Bronchial epithelial cell (primary cell): ENCODE measurements at regions not wholly inside any gene's neighbourhood (a gene's known extent, or its start where the extent isn't known, plus 50 kb on each side); places are given as distances from the start of the nearest gene placed in this dataset.

Experiments used
- DNase-seq: peaks from one replicate; pipeline ENCODE4 v3.0.0-alpha.2; 2010; ENCODE audit warnings: low read depth
- FAIRE-seq: peaks from 2 replicates; lab custom pipeline; 2011; peaks lifted over from hg19 to GRCh38; lab: Jason Lieb, UNC
- H3K27me3 ChIP-seq: 2 replicates; pipeline ENCODE4 v1.5.1; 2011; ENCODE audit warnings: low read length; ENCODE audit not compliant: control insufficient read depth, insufficient read depth
- H3K36me3 ChIP-seq: 2 replicates; pipeline ENCODE4 v1.5.1; 2011; ENCODE audit warnings: low read length; ENCODE audit not compliant: control insufficient read depth, insufficient read depth
- H3K4me3 ChIP-seq: 2 replicates; pipeline ENCODE4 v1.5.1; 2011; ENCODE audit warnings: mild to moderate bottlenecking, low read depth, low read length, control low read depth
- CTCF ChIP-seq: IDR thresholded peaks from 2 replicates; pipeline ENCODE4 v1.5.1; 2011; ENCODE audit warnings: mild to moderate bottlenecking, moderate library complexity, low read length, control low read depth, inconsistent platforms; ENCODE audit not compliant: insufficient read depth, severe bottlenecking

- H3K27me3 ChIP-seq, result no peaks in the 10 kb centered on the region
- no peak for FAIRE-seq
- TF ChIP-seq CTCF, result no peak
- DNase-seq, result no peak
- no peak overlapping the region for H3K4me3 ChIP-seq
- no peaks in the 10 kb centered on the region for H3K36me3 ChIP-seq
These were observed 451.7 kb downstream of the AGTPBP1 start for GRCh38 chr9:85290019-85290418.

GRCh38 chr9:85289142-85289541 is 452.6 kb downstream of the AGTPBP1 start:
- DNase-seq (no peak), FAIRE-seq (no peak)

GRCh38 chr9:85283421-85283820 is 458.3 kb downstream of the AGTPBP1 start:
- DNase-seq (no peak), FAIRE-seq (no peak)
- no peaks in the 10 kb centered on the region for H3K36me3 ChIP-seq
- no peaks in the 10 kb centered on the region for H3K27me3 ChIP-seq
- no peak overlapping the region for H3K4me3 ChIP-seq
- TF ChIP-seq CTCF, result no peak

More at GRCh38 chr9:85289142-85289541, 452.6 kb downstream of the AGTPBP1 start:
- no peaks in the 10 kb centered on the region for H3K36me3 ChIP-seq
- TF ChIP-seq CTCF, result no peak
- H3K27me3 ChIP-seq, result no peaks in the 10 kb centered on the region
- H3K4me3 ChIP-seq, result no peak overlapping the region

- Histone ChIP-seq H3K4me3 (no peak overlapping the region), H3K27me3 (no peaks in the 10 kb centered on the region), H3K36me3 (no peaks in the 10 kb centered on the region)
- no peak for FAIRE-seq
- TF ChIP-seq CTCF, result no peak
- no peak for DNase-seq
These were observed 463.0 kb downstream of the AGTPBP1 start for GRCh38 chr9:85278769-85279168.

GRCh38 chr9:85276741-85277140 is 465.0 kb downstream of the AGTPBP1 start:
- DNase-seq, result no peak
- FAIRE-seq, result no peak
- no peaks in the 10 kb centered on the region for H3K36me3 ChIP-seq
- no peak for TF ChIP-seq CTCF
- H3K4me3 ChIP-seq, result no peak overlapping the region
- H3K27me3 ChIP-seq, result no peaks in the 10 kb centered on the region

- Histone ChIP-seq H3K27me3 (peaks cover 2% of the 10 kb centered on the region), H3K4me3 (no peak overlapping the region), H3K36me3 (no peaks in the 10 kb centered on the region)
- DNase-seq (no peak), FAIRE-seq (no peak)
- TF ChIP-seq CTCF, result no peak
These were observed 471.9 kb downstream of the AGTPBP1 start for GRCh38 chr9:85269811-85270210.
